Stimulated activated CD8-positive, alpha-beta memory T cell treated with anti-CD3 and anti-CD28 coated beads, Interleukin-4, amount 100 ng/mL, for 1 hour (primary cell): ENCODE measurements at regions not wholly inside any gene's neighbourhood (a gene's known extent, or its start where the extent isn't known, plus 50 kb on each side); places are given as distances from the start of the nearest gene placed in this dataset.

Experiments
- DNase-seq, 2 donors: peaks; one replicate each; pipeline ENCODE4 v3.0.0-alpha.2; 2020; ENCODE audit warnings: low read depth in 2 of 2, low spot score in 1 of 2

- DNase-seq, result no peak
Measured at GRCh38 chr4:13250263-13250662, 233.9 kb downstream of the RAB28 start.

DNA sequence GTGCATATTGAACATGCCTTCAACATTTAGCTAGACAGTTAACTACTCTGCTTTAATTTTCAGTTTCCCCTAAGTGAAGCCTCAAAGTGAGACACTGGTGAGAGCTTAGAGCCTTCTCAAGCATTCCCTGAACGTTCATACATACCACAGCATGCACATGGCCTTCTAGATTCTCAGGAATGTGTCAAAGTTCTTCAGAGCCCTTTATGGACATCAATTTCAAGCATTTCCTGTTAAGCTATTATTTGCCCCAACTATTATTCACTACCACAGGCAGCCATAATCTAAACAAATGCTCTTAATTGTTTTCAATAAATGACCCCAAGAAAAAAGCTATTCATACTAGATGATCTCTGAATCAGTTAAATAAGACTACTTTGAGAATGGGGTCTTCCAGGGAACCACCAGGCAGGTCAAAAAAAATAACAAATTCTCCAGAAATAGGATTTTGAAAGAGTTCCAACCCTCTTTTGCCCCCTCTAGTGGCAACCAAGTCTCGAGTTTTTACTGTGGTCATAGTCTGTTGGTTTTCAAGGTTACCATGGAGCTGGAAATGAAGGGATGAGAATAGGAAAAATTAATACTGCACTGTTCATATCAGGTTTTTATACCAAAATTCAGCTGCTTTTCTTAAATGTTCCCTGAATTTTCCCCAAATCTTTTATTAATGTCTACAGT lies 235.4 kb downstream of the RAB28 start:
- DNase-seq, result no peak

DNA sequence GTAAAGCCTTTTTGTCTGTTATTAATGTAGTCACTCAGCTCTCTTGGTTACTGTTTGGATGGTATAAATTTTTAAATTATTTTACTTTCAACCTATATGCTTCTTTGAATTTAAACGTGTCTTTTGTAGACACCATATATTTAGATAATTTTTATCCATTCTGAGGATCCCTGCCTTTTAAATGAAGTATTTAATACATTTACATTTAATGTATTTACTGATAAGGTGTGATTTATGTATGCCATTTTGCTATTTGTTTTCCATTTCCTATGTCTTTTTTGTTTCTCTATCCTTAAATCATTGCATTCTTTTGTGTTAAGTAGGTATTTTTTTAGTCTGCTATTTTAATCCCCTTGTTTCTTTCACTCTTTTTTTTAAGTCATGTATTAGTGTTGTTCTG lies 238.0 kb downstream of the RAB28 start:
- DNase-seq, result no peak

DNA sequence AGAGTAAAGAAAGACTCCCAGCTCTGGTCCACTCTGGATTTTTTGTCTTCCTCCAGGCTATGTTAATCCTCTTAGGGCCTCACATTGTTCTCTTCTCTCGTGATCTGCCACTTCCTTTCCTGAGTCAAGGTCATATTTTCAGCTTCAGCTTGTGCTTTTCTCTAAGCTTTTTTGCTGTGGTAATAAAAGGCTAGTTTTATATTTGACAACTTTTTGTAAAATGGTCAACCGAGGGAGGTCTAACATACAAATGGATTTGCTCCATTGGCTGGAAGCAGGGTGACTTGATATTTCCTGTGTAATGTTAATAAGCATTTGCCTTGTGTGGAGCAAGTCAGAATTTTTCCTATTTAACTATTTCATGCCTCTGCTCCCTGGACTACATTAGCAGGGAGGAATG lies 239.7 kb downstream of the RAB28 start:
- DNase-seq, result no peak

- no peak for DNase-seq
Measured at GRCh38 chr4:13243152-13243551, 241.0 kb downstream of the RAB28 start.

DNA sequence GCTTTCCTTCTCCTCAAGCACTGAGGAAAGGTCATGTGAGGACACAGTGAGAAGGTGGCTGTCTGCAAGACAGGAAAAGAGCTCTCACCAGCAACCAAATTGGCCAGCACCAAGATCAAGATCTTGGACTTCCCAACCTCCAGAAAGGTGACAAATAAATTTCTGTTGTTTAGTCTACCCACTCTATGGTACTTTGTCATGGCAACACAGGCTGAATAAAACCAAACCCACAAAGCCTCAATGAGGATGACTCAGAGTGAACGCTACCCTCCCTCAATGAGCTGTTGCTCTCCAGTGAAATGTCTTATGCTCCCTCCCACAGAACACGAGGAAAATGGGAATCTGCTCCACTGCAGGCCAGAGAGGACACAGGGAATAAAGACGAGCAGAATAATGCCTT lies 244.1 kb downstream of the RAB28 start:
- DNase-seq, result no peak

- DNase-seq, result no peak
Measured at GRCh38 chr4:13238936-13239335, 245.2 kb downstream of the RAB28 start.

DNA sequence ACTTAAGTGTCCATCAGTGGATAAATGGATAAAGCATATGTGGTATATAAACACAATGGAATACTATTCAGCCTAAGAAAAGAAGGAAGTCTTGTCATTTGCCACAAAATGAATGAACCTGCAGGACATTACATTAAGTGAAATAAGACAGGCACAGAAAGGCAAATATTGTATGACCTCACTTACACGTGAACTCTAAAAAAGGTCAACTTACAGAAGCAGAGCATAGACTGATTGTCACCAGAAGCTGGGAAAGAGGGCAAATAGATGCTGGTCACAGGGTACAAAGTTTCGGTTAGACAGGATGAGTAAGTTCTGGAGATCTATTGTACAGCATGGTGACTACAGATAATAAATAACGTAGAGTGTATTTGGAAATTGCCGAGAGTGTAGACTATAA lies 247.7 kb downstream of the RAB28 start:
- no peak for DNase-seq

GRCh38 chr4:13233755-13234154 lies 250.4 kb downstream of the RAB28 start:
- DNase-seq, result no peak

DNA sequence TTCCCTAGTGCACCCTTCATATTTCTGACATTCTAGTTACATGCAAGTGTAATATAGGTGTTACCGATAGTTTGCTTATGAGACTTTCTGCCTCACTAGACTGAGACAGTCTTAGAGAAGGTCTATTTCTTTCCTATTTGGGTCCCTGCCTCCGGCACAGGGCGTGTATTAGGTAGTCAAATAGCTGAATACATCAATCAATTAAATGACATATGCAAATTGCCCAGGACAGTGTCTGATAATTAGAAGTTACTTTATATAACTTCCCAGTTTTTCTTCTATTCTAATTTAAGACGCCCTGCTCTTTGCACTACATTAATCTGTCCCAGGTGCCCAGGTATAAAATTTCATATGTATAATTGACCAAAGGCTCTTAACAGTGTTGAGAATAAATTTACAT lies 264.2 kb downstream of the RAB28 start:
- no peak for DNase-seq

DNA sequence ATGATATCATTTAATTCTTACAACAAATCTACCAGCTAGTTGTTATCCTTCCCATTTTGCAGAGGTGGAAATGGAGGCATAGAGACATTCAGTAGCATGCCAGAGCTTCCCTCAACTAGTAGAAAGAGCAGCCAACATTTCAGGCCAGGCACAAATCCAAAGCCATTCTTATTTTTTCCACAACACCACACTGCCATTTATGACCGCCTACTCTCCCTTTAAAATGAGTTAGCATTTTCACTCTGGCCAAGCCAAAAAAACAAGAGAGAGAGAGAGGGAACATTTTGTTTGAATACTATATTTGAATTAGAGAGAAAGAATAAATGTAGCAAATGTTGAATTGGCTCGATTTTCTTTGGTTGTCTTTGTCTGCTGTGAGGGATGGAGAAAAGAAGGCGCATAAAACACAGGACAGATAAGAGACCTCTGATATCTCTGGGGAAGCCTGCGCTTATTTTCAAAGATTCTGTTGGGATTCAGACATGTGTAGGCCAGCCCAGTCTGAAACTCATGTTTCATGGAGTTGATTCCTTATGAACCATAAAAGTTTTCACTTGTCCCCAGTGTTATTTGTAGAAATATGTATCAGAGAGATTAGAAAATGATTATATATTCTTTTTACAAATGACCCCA lies 265.7 kb downstream of the RAB28 start:
- DNase-seq, result no peak

GRCh38 chr4:13215560-13215959 lies 268.6 kb downstream of the RAB28 start:
- DNase-seq, result no peak

- no peak for DNase-seq
Measured at GRCh38 chr4:13212936-13213335, 271.2 kb downstream of the RAB28 start.

DNA sequence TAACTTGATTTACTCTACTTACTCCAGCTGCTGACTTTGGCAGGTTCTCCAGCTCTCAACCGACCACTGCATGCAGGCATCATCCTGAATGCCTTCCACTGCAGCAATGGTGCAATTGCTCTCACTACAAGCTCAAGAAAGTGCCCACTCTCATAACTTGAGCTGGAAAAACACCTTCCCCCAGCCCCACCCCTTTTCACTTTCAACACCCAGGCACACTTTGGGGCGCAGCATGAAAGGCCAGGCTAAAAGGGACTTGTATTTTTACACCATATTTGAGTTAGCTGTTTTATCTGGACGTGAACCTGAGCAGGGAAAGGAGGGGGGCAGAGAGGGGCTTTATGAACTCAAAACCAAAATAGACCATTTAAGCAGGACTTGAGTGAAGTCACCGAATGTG lies 274.5 kb downstream of the RAB28 start:
- DNase-seq, result no peak

GRCh38 chr4:13208558-13209193 lies 275.5 kb downstream of the RAB28 start:
- DNase-seq, result no peak

- DNase-seq, result no peak
Measured at GRCh38 chr4:13207226-13207625, 276.9 kb downstream of the RAB28 start.

DNA sequence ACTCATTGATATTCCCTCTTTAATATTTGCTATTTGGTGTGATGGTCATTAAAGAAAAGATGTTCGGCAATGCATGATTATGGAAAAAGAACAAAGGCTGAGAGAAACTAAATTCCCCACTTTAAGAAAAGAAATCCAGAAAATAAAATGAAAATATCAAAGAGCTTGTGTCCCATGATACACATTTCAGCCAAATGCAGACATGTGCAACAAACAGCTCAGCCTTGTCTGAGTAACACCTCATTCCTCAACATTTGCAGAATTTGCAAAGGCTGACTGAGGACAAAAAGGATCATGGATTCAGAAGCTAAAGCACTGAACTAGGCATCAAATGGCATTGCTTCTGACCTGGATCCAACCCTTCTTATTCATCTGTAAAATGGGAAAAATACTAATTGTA lies 281.0 kb downstream of the RAB28 start:
- DNase-seq, result no peak

DNA sequence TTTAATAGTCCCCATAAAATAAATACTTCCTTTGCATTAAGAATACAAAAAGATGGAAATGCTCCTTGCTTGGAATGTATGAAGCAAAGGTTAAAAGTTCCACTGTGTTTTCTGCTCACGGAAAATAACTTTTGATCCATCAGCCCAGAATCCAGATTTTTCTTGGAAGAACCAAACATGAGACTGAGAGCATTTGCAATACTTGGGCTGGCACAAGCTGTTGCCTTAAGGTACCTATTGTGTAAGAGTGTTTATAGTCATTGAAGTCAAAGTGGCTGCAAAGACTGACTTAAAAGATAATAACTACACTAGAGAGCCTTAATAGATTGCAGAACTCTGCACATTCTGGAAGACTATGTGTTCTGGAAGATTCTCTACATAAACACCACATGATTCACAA lies 281.4 kb downstream of the RAB28 start:
- DNase-seq, result no peak

DNA sequence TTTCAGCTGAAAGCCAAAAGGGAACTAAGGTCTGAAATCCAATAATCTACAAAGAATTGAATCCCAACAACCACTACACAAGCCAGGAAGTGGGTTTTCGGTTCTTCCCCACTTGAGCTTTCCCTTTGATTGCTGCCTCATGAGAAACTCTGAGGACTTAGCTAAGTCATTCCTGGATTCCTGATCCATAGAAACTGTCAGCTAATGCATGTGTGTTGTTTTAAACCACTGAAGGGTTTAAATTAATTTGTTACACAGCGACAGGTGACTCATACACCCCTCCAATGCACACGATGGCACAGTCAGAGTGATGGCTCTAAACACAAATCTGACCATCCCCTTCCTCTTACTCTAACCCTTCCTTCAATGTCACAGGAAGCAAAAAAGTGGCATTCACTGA lies 282.9 kb downstream of the RAB28 start:
- DNase-seq, result no peak

GRCh38 chr4:13196721-13197120 lies 287.4 kb downstream of the RAB28 start:
- DNase-seq, result no peak

GRCh38 chr4:13193662-13194061 lies 290.5 kb downstream of the RAB28 start:
- DNase-seq, result no peak

- DNase-seq, result no peak
Measured at GRCh38 chr4:13190093-13190721, 293.9 kb downstream of the RAB28 start.
